Progenitor cell of endocrine pancreas (in vitro differentiated cells): ENCODE measurements at regions not wholly inside any gene's neighbourhood (a gene's known extent, or its start where the extent isn't known, plus 50 kb on each side); places are given as distances from the start of the nearest gene placed in this dataset.

ENCODE experiments used
- DNase-seq: peaks from one replicate; pipeline ENCODE4 v3.0.0; 2021; ENCODE audit warnings: low spot score; ENCODE audit not compliant: unreplicated experiment
- H3K27ac Mint-ChIP-seq: 2 replicates; pipeline ENCODE4 v1.8.0; 2021; ENCODE audit warnings: mild to moderate bottlenecking, moderate library complexity, mixed read lengths
- H3K27me3 Mint-ChIP-seq: 2 replicates; pipeline ENCODE4 v1.8.0; 2021; ENCODE audit warnings: mixed read lengths
- H3K36me3 Mint-ChIP-seq: 2 replicates; pipeline ENCODE4 v1.8.0; 2022; ENCODE audit warnings: mixed read lengths; ENCODE audit not compliant: insufficient read depth
- H3K4me1 Mint-ChIP-seq: 2 replicates; pipeline ENCODE4 v1.8.0; 2021; ENCODE audit warnings: low read depth, mixed read lengths
- H3K4me3 Mint-ChIP-seq: 2 replicates; pipeline ENCODE4 v1.8.0; 2021; ENCODE audit warnings: low read depth, mild to moderate bottlenecking, moderate library complexity, mixed read lengths
- H3K9me3 Mint-ChIP-seq: 2 replicates; pipeline ENCODE4 v1.8.0; 2021; ENCODE audit warnings: low read depth, mixed read lengths
- CTCF ChIP-seq: fragments of 200-600 bp; sonication (generic); IDR thresholded peaks from one replicate; pipeline ENCODE4 v1.5.0; 2021; ENCODE audit warnings: antibody characterized with exemption, mild to moderate bottlenecking; ENCODE audit not compliant: unreplicated experiment

GRCh38 chr10:121667948-121668313 is 69.7 kb upstream of the FGFR2 start:
- TF ChIP-seq CTCF, result no peak
- H3K4me3 Mint-ChIP-seq, result peak overlapping the region; percentile 0
- no peak for DNase-seq
- H3K27ac Mint-ChIP-seq, result no peak overlapping the region
- no peaks in the 10 kb centered on the region for H3K9me3 Mint-ChIP-seq
- peaks cover 4% of the 10 kb centered on the region for H3K27me3 Mint-ChIP-seq
- peaks cover 28% of the 10 kb centered on the region for H3K4me1 Mint-ChIP-seq
- H3K36me3 Mint-ChIP-seq, result no peaks in the 10 kb centered on the region

GRCh38 chr10:121665809-121666208 is 67.6 kb upstream of the FGFR2 start:
- H3K27ac Mint-ChIP-seq, result no peak overlapping the region
- no peaks in the 10 kb centered on the region for H3K9me3 Mint-ChIP-seq
- H3K36me3 Mint-ChIP-seq, result no peaks in the 10 kb centered on the region
- H3K4me1 Mint-ChIP-seq, result peaks cover 15% of the 10 kb centered on the region
- no peak for DNase-seq
- no peak for TF ChIP-seq CTCF
- H3K4me3 Mint-ChIP-seq, result no peak overlapping the region
- no peaks in the 10 kb centered on the region for H3K27me3 Mint-ChIP-seq

- Mint-ChIP-seq H3K4me1 (peaks cover 15% of the 10 kb centered on the region), H3K27ac (no peak overlapping the region), H3K9me3 (no peaks in the 10 kb centered on the region), H3K27me3 (no peaks in the 10 kb centered on the region), H3K4me3 (no peak overlapping the region), H3K36me3 (no peaks in the 10 kb centered on the region)
- TF ChIP-seq CTCF, result no peak
- DNase-seq, result no peak
Observed at GRCh38 chr10:121664671-121665070, 66.4 kb upstream of the FGFR2 start.

GRCh38 chr10:121662945-121663917 is 65.0 kb upstream of the FGFR2 start:
- H3K36me3 Mint-ChIP-seq, result no peaks in the 10 kb centered on the region
- H3K9me3 Mint-ChIP-seq, result no peaks in the 10 kb centered on the region
- H3K4me1 Mint-ChIP-seq, result peaks cover 6% of the 10 kb centered on the region
- DNase-seq, result peak; percentile 23
- H3K27me3 Mint-ChIP-seq, result no peaks in the 10 kb centered on the region
- peak; percentile 53 for TF ChIP-seq CTCF
- peak overlapping the region; percentile 18 for H3K27ac Mint-ChIP-seq
- no peak overlapping the region for H3K4me3 Mint-ChIP-seq

GRCh38 chr10:121662531-121662930 is 64.3 kb upstream of the FGFR2 start:
- no peak for TF ChIP-seq CTCF
- H3K27ac Mint-ChIP-seq, result no peak overlapping the region
- H3K36me3 Mint-ChIP-seq, result no peaks in the 10 kb centered on the region
- H3K27me3 Mint-ChIP-seq, result no peaks in the 10 kb centered on the region
- H3K4me1 Mint-ChIP-seq, result no peaks in the 10 kb centered on the region
- no peak overlapping the region for H3K4me3 Mint-ChIP-seq
- no peak for DNase-seq
- H3K9me3 Mint-ChIP-seq, result no peaks in the 10 kb centered on the region
